Suprapubic skin (tissue), 4 donors: ENCODE measurements at regions not wholly inside any gene's neighbourhood (a gene's known extent, or its start where the extent isn't known, plus 50 kb on each side); places are given as distances from the start of the nearest gene placed in this dataset.

Experiments
- DNase-seq, 2 donors: peaks; one replicate each; pipeline ENCODE4 v3.0.0-alpha.2; 2019; ENCODE audit warnings: low spot score in 2 of 2
- H3K27ac ChIP-seq: fragments of 200-600 bp; sonication (generic); one replicate; pipeline ENCODE4 v1.5.1; 2019
- H3K27me3 ChIP-seq: fragments of 200-600 bp; sonication (generic); one replicate; pipeline ENCODE4 v1.5.1; 2019
- H3K36me3 ChIP-seq: fragments of 200-600 bp; sonication (generic); one replicate; pipeline ENCODE4 v1.5.1; 2019
- H3K4me1 ChIP-seq: fragments of 200-600 bp; sonication (generic); one replicate; pipeline ENCODE4 v1.5.1; 2019
- H3K4me3 ChIP-seq: fragments of 200-600 bp; sonication (generic); one replicate; pipeline ENCODE4 v1.5.1; 2019; ENCODE audit warnings: mild to moderate bottlenecking
- H3K9me3 ChIP-seq: fragments of 200-600 bp; sonication (generic); one replicate; pipeline ENCODE4 v1.5.1; 2019
- EP300 ChIP-seq: sonication (generic); formaldehyde crosslinking; IDR thresholded peaks from one replicate; pipeline ENCODE4 v1.6.1; 2017; ENCODE audit warnings: antibody characterized with exemption
- POLR2A ChIP-seq, 2 donors: fragments of 450-650 bp; IDR thresholded peaks; one replicate each; pipeline ENCODE4 v1.6.1; 2017; ENCODE audit warnings: antibody characterized with exemption in 2 of 2, mild to moderate bottlenecking in 2 of 2, moderate library complexity in 2 of 2
- POLR2AphosphoS5 ChIP-seq, 3 donors: sonication (generic); formaldehyde crosslinking; IDR thresholded peaks; one replicate each; pipeline ENCODE4 v1.6.1; 2017; ENCODE audit warnings: antibody characterized with exemption in 3 of 3
- WGBS: methylation state at CpG from one replicate; pipeline ENCODE4 v1.1.5; 2018; 5-methylcytosine and 5-hydroxymethylcytosine counted together
- TF ChIP-seq, protein P1 (sequence below), 2 donors: fragments of 200-600 bp in 1 of 2; fragments of 450-650 bp in 1 of 2; sonication (generic) in 1 of 2; IDR thresholded peaks; one replicate each; pipeline ENCODE4 v1.5.1; 2016 to 2019; ENCODE audit warnings: antibody characterized with exemption in 2 of 2, mild to moderate bottlenecking in 1 of 2, moderate library complexity in 1 of 2

DNA sequence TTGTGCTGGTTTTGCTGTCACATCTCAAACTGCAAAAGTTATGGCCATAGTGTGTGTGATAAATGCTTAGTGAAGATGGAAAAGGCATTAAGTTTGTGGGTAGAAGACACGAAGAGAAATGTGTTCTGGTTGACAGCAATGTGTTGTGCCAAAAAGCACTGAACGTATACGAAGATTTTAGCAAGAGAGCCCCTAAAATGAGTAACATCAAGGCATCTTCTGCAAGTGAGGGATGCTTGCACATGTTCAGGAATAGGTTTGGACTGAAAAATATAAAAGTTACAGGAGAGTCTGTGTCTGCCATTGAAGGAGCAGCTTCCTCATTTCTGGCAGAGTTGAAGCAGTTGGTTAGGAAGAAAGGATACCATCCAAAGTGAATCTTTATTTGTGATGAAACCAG lies 167.1 kb downstream of the ADAMTS15 start:
- Histone ChIP-seq H3K27ac (no peak overlapping the region), H3K4me1 (peaks cover 6% of the 10 kb centered on the region), H3K36me3 (no peaks in the 10 kb centered on the region), H3K27me3 (no peaks in the 10 kb centered on the region), H3K4me3 (no peak overlapping the region), H3K9me3 (peaks cover 4% of the 10 kb centered on the region)
- 66% methylated on average over 3 of the region's 3 CpGs for WGBS
- DNase-seq: no peak
- no peak for TF ChIP-seq POLR2AphosphoS5 (IDR thresholded peaks at IDR 0.05)
- TF ChIP-seq, protein P1, sequence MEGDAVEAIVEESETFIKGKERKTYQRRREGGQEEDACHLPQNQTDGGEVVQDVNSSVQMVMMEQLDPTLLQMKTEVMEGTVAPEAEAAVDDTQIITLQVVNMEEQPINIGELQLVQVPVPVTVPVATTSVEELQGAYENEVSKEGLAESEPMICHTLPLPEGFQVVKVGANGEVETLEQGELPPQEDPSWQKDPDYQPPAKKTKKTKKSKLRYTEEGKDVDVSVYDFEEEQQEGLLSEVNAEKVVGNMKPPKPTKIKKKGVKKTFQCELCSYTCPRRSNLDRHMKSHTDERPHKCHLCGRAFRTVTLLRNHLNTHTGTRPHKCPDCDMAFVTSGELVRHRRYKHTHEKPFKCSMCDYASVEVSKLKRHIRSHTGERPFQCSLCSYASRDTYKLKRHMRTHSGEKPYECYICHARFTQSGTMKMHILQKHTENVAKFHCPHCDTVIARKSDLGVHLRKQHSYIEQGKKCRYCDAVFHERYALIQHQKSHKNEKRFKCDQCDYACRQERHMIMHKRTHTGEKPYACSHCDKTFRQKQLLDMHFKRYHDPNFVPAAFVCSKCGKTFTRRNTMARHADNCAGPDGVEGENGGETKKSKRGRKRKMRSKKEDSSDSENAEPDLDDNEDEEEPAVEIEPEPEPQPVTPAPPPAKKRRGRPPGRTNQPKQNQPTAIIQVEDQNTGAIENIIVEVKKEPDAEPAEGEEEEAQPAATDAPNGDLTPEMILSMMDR (IDR thresholded peaks at IDR 0.05): no peak

DNA sequence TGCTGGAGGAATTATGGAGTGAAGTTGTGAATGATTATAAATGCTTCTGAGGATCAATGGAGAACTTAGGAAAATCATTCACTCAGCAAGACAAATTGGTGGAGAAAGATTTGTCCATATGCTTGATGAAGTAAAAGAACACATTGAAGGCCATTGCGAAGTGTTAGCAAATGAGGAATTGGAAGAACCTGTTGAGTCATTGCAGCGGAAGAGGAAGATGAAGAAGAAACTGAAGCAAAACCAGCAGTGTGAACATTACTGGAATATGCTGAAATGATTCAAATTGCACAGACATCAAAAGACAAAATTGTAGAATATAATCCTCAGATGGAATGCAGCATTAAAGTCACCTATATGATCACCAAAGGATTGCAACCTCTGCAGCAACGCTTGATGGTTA lies 168.1 kb downstream of the ADAMTS15 start:
- no peaks in the 10 kb centered on the region for H3K36me3 ChIP-seq
- no peak overlapping the region for H3K27ac ChIP-seq
- H3K4me1 ChIP-seq: peaks cover 4% of the 10 kb centered on the region
- H3K4me3 ChIP-seq: no peak overlapping the region
- no peak for DNase-seq
- H3K9me3 ChIP-seq: peaks cover 4% of the 10 kb centered on the region
- WGBS: 86% methylated on average over 3 of the region's 3 CpGs
- TF ChIP-seq POLR2A (IDR thresholded peaks at IDR 0.05) (no peak), POLR2AphosphoS5 (IDR thresholded peaks at IDR 0.05) (no peak), EP300 (no peak)
- TF ChIP-seq, protein P1 (IDR thresholded peaks at IDR 0.05): no peak
- H3K27me3 ChIP-seq: no peaks in the 10 kb centered on the region

DNA sequence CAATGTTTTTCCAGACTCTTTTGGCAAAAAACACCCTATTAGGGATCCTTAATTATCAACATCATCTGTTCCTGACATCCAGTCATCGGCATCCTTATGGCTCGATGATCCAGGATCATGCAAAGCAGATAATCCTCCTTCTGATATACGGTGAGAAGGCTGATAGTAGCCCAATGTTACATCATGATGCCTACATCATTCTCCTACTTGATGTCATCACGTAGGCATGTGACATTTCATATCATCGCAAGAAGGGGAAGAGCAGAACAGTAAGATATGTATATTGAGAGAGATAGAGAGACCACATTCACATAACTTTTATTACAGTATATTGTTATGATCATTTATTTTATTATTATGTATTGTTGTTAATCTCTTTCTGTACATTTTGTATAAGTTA lies 168.6 kb downstream of the ADAMTS15 start:
- Histone ChIP-seq H3K27me3 (no peaks in the 10 kb centered on the region), H3K36me3 (no peaks in the 10 kb centered on the region), H3K4me1 (no peaks in the 10 kb centered on the region), H3K9me3 (peaks cover 4% of the 10 kb centered on the region), H3K4me3 (no peak overlapping the region), H3K27ac (no peak overlapping the region)
- 89% methylated on average over 5 of the region's 5 CpGs for WGBS
- no peak for TF ChIP-seq POLR2A (IDR thresholded peaks at IDR 0.05)
- TF ChIP-seq POLR2AphosphoS5 (IDR thresholded peaks at IDR 0.05): no peak
- TF ChIP-seq, protein P1 (IDR thresholded peaks at IDR 0.05): no peak
- no peak for TF ChIP-seq EP300
- no peak for DNase-seq

DNA sequence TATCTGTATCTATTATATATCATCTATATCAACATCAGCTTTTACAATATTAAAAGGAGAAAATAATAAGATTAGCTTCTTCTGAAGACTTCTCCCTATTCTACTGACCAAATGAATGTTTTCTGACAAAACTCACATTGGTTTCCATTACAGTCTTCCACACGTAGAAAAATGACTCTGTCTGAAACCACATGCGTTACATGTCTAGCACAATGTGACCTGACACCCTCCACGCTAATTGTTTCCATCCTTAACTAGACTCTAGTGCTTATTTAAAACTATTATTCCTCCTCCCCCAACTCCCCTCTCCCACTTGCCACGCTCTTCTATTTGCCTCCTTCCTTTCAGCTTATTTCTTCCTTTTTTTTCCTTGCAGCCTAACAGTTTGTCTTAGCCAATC lies 172.1 kb downstream of the ADAMTS15 start:
- 80% methylated on average over 4 of the region's 4 CpGs for WGBS

DNA sequence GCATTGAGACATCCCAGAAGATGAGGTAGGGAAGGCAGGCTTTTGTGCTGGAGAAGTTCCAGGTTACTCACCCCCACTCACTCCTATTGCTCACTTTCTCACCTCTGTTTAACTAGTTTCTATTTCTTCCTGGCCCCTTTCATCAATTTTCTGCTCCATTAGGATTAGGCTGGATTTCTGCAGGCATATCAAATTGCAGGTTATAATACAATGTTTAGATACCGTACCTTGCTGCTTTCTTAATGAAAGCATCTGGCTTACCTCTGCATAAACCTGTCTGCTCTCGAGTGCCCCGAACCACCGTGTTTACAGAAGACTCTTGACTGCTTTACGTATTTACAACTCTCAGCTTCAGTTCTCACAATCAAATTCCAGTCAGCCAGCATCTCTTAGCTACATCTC lies 173.7 kb downstream of the ADAMTS15 start:
- Histone ChIP-seq H3K9me3 (peaks cover 4% of the 10 kb centered on the region), H3K27me3 (peaks cover 3% of the 10 kb centered on the region), H3K4me3 (no peak overlapping the region), H3K27ac (no peak overlapping the region), H3K36me3 (no peaks in the 10 kb centered on the region), H3K4me1 (no peaks in the 10 kb centered on the region)
- TF ChIP-seq EP300 (no peak), POLR2A (IDR thresholded peaks at IDR 0.05) (no peak), POLR2AphosphoS5 (IDR thresholded peaks at IDR 0.05) (no peak)
- 79% methylated on average over 5 of the region's 5 CpGs for WGBS
- DNase-seq: no peak

More for the DNA sequence above, 172.1 kb downstream of the ADAMTS15 start:
- Histone ChIP-seq H3K36me3 (no peaks in the 10 kb centered on the region), H3K27ac (no peak overlapping the region), H3K4me1 (no peaks in the 10 kb centered on the region), H3K27me3 (peaks cover 3% of the 10 kb centered on the region), H3K9me3 (peaks cover 4% of the 10 kb centered on the region), H3K4me3 (no peak overlapping the region)
- no peak for DNase-seq
- TF ChIP-seq, protein P1 (IDR thresholded peaks at IDR 0.05): no peak
- TF ChIP-seq POLR2A (IDR thresholded peaks at IDR 0.05): no peak
- TF ChIP-seq EP300: no peak
- TF ChIP-seq POLR2AphosphoS5 (IDR thresholded peaks at IDR 0.05): no peak
